ENCODE measurements at regions not wholly inside any gene's neighbourhood (a gene's known extent, or its start where the extent isn't known, plus 50 kb on each side); places are given as distances from the start of the nearest gene placed in this dataset.

DNA sequence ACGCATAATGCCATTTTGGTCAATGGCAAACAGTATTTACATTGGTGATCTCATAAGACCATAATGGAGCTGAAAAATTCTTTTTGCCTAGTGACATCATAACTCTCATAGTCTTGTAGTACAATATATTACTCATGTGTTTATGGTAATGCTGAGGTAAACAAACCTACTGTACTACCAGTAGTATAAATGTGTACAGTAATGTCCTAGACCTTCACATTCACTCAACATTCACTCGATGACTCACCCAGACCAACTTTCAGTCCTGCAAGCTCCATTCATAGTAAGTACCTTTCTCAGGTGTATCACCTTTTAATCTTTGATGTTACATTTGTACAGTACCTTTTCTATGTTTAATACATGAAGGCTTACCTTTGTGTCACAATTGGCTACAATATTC, 558.2 kb upstream of the PIK3C3 start:
- CTCF ChIA-PET, result interaction anchor here (0.9 kb wide), 1 partner anchor 130 kb away, joined by 4 read pairs; no protein-coding TSS in a partner anchor
- no peaks in the 10 kb centered on the region for H3K36me3 Mint-ChIP-seq (ENCODE audit: insufficient read depth, unreplicated experiment)
- no peaks in the 10 kb centered on the region for H3K9me3 Mint-ChIP-seq (ENCODE audit: unreplicated experiment)
- peaks cover 1% of the 10 kb centered on the region for H3K4me1 Mint-ChIP-seq (ENCODE audit: insufficient read depth, unreplicated experiment)
- H3K27ac Mint-ChIP-seq (ENCODE audit: low read depth, unreplicated experiment), result no peak overlapping the region
- TF ChIP-seq, protein P1, sequence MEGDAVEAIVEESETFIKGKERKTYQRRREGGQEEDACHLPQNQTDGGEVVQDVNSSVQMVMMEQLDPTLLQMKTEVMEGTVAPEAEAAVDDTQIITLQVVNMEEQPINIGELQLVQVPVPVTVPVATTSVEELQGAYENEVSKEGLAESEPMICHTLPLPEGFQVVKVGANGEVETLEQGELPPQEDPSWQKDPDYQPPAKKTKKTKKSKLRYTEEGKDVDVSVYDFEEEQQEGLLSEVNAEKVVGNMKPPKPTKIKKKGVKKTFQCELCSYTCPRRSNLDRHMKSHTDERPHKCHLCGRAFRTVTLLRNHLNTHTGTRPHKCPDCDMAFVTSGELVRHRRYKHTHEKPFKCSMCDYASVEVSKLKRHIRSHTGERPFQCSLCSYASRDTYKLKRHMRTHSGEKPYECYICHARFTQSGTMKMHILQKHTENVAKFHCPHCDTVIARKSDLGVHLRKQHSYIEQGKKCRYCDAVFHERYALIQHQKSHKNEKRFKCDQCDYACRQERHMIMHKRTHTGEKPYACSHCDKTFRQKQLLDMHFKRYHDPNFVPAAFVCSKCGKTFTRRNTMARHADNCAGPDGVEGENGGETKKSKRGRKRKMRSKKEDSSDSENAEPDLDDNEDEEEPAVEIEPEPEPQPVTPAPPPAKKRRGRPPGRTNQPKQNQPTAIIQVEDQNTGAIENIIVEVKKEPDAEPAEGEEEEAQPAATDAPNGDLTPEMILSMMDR (IDR thresholded peaks at IDR 0.05; ENCODE audit: unreplicated experiment), result no peak
- BruUV-seq (replicated peaks), result no TSS peak
- no peaks in the 10 kb centered on the region for H3K27me3 Mint-ChIP-seq (ENCODE audit: insufficient read depth, unreplicated experiment)
- POLR2A ChIA-PET, result no interaction called here
- H3K4me3 Mint-ChIP-seq (ENCODE audit: unreplicated experiment), result no peak overlapping the region
- intact Hi-C loops (cut with micrococcal nuclease), result no loop called here
- no peak for DNase-seq (ENCODE audit: unreplicated experiment)

DNA sequence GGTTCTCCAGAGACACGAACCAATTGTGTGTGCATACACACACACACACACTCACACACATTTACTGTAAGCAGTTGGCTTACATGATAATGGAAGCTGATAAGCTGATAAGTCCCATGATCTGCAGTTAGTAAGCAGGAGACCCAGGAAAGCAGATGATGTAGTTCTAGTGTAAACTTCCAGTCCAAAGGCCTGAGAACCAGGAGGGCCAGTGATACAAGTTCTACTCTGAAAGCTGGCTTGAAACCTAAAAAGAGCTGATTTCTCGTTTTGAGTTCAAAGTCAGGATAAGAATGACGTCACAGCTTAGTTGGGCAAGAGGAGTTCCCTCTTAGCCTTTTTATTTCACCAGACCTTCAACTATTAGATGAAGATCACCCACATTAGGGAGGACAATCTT, 558.8 kb upstream of the PIK3C3 start:
- TF ChIP-seq, protein P1 (IDR thresholded peaks at IDR 0.05; ENCODE audit: unreplicated experiment), result no peak
- ChIA-PET POLR2A (no interaction called here), CTCF (interaction anchor here (0.9 kb wide), 1 partner anchor 130 kb away, joined by 4 read pairs; no protein-coding TSS in a partner anchor)
- H3K4me3 Mint-ChIP-seq (ENCODE audit: unreplicated experiment), result no peak overlapping the region
- no peaks in the 10 kb centered on the region for H3K36me3 Mint-ChIP-seq (ENCODE audit: insufficient read depth, unreplicated experiment)
- H3K4me1 Mint-ChIP-seq (ENCODE audit: insufficient read depth, unreplicated experiment), result peaks cover 6% of the 10 kb centered on the region
- H3K27ac Mint-ChIP-seq (ENCODE audit: low read depth, unreplicated experiment), result no peak overlapping the region
- H3K9me3 Mint-ChIP-seq (ENCODE audit: unreplicated experiment), result no peaks in the 10 kb centered on the region
- DNase-seq (ENCODE audit: unreplicated experiment), result no peak
- no TSS peak for BruUV-seq (replicated peaks)
- intact Hi-C loops (cut with micrococcal nuclease), result no loop called here
- no peaks in the 10 kb centered on the region for H3K27me3 Mint-ChIP-seq (ENCODE audit: insufficient read depth, unreplicated experiment)

DNA sequence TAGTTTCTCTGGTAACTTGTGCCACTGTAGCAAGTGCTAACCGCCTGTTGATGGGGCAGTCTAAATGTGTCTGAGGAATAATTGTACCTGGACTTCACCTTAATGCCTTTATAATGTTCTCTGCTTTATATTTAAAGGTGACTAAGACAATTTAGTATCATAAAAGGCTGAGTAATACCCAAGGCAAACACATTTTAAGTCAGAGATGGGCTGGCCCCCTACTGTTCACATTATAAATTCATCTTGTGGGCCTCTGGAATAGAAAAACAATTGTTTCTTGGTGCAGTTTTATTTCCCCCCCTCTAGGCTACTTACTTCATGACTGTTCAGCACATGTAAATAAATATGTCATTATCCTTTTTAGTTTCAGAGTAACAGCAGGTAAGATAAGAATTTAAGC, 559.3 kb upstream of the PIK3C3 start:
- no TSS peak for BruUV-seq (replicated peaks)
- Mint-ChIP-seq H3K9me3 (ENCODE audit: unreplicated experiment) (no peaks in the 10 kb centered on the region), H3K36me3 (ENCODE audit: insufficient read depth, unreplicated experiment) (no peaks in the 10 kb centered on the region), H3K27me3 (ENCODE audit: insufficient read depth, unreplicated experiment) (no peaks in the 10 kb centered on the region), H3K27ac (ENCODE audit: low read depth, unreplicated experiment) (no peak overlapping the region), H3K4me3 (ENCODE audit: unreplicated experiment) (no peak overlapping the region), H3K4me1 (ENCODE audit: insufficient read depth, unreplicated experiment) (peaks cover 6% of the 10 kb centered on the region)
- DNase-seq (ENCODE audit: unreplicated experiment), result no peak
- TF ChIP-seq, protein P1 (IDR thresholded peaks at IDR 0.05; ENCODE audit: unreplicated experiment), result peak; percentile 23
- intact Hi-C loops (cut with micrococcal nuclease), result no loop called here
- ChIA-PET CTCF (no interaction called here), POLR2A (no interaction called here)

DNA sequence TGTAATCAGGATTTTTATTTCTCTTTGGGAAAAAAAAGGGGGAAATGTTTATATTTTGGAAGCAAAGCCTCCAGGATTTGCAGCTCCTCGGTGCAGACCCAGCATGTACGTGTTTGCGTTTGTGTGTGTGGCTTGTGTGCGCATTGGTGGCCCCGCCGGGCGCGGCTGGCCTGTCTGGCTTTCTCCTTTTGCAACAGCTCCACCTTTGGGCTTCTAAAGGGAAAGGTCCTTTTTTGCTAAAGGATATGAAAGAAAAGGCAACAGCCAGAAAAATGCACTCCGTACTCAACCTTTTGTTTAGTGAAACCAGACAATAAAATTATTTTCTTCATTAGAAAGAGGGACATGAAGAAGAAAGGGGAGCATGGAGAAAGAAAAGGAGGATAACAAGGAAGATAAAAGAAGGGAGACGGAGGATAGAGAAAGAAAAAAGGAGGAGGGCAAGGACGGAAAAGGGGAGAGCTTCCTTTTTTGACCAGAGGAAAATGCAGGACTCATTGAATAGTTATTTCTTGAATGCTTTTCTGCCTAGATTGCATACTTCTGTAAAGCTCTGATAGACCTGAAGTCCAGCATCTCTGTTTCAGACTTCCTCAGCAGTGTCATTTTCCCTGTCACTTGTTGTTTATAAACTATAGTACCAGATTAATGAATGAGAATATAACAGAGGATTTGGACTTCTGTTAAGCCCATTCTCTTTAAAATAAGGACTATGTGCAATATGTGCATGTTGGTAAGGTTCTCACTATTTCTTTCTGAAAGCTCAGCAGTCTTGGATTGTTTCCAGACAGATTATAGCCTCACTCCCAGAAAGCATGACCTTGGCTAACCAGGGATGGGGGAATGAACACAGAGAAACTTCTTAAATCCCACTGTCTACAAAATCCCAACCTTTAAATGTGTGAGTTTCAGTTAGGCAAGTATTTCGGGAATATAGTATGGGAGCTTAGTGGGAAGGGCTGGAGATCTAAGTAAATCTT, 563.1 kb upstream of the PIK3C3 start:
- BruUV-seq (replicated peaks), result no TSS peak
- peak overlapping the region; percentile 72 for H3K4me3 Mint-ChIP-seq (ENCODE audit: unreplicated experiment)
- intact Hi-C loops (cut with micrococcal nuclease), result loop anchor here (1.0 to 5.0 kb wide), 2 partner anchors 355 to 514 kb away; no protein-coding TSS in a partner anchor
- H3K9me3 Mint-ChIP-seq (ENCODE audit: unreplicated experiment), result no peaks in the 10 kb centered on the region
- no peaks in the 10 kb centered on the region for H3K27me3 Mint-ChIP-seq (ENCODE audit: insufficient read depth, unreplicated experiment)
- ChIA-PET CTCF (interaction anchor here (0.6 to 2.3 kb wide), 16 partner anchors 11 to 1560 kb away, joined by 3 to 7 read pairs (median 4); no protein-coding TSS in a partner anchor), POLR2A (no interaction called here)
- H3K36me3 Mint-ChIP-seq (ENCODE audit: insufficient read depth, unreplicated experiment), result no peaks in the 10 kb centered on the region
- TF ChIP-seq, protein P1 (IDR thresholded peaks at IDR 0.05; ENCODE audit: unreplicated experiment), result peak; percentile 75
- H3K27ac Mint-ChIP-seq (ENCODE audit: low read depth, unreplicated experiment), result peak overlapping the region; percentile 85
- peaks cover 6% of the 10 kb centered on the region for H3K4me1 Mint-ChIP-seq (ENCODE audit: insufficient read depth, unreplicated experiment)
- DNase-seq (ENCODE audit: unreplicated experiment), result peak; percentile 73

Data from MCF 10A (cell line).